HCT116 (cell line): ENCODE measurements at regions not wholly inside any gene's neighbourhood (a gene's known extent, or its start where the extent isn't known, plus 50 kb on each side); places are given as distances from the start of the nearest gene placed in this dataset.

Experiments
- ELF1 ChIP-seq: IDR thresholded peaks from 2 replicates; pipeline ENCODE4 v1.6.1; 2012; ENCODE audit warnings: low read depth, borderline replicate concordance
- FOSL1 ChIP-seq: IDR thresholded peaks from 2 replicates; pipeline ENCODE4 v1.6.1; 2012; ENCODE audit warnings: low read depth
- POLR2A ChIP-seq: IDR thresholded peaks from 2 replicates; pipeline ENCODE4 v1.7.0; 2011; ENCODE audit warnings: borderline replicate concordance; ENCODE audit not compliant: insufficient read depth, insufficient read length; ENCODE audit errors: extremely low read depth
- YY1 ChIP-seq: IDR thresholded peaks from 2 replicates; pipeline ENCODE4 v1.6.1; 2011; ENCODE audit warnings: low read length, low read depth, moderate library complexity, mild to moderate bottlenecking; ENCODE audit not compliant: insufficient replicate concordance; ENCODE audit errors: extremely low read depth
- TF ChIP-seq, protein P1 (sequence below), 3 experiments: fragments of 200-600 bp in 1 of 3; sonication (generic) in 1 of 3; IDR thresholded peaks in 2 of 3; conservative IDR thresholded peaks in 1 of 3; 2 replicates each; pipeline ENCODE4 v1.5.1; 2012 to 2017; ENCODE audit warnings: low read depth in 2 of 3, low read length in 2 of 3, antibody characterized with exemption in 1 of 3, borderline replicate concordance in 1 of 3, control low read depth in 1 of 3, mild to moderate bottlenecking in 1 of 3, mixed read lengths in 1 of 3, mixed run types in 1 of 3, moderate library complexity in 1 of 3; ENCODE audit not compliant: insufficient read depth in 1 of 3
- TF ChIP-seq, protein P2 (sequence below): IDR thresholded peaks from 2 replicates; pipeline ENCODE4 v1.6.1; 2012

- TF ChIP-seq ELF1 (no peak), POLR2A (no peak), FOSL1 (no peak), YY1 (no peak)
- TF ChIP-seq, protein P1, sequence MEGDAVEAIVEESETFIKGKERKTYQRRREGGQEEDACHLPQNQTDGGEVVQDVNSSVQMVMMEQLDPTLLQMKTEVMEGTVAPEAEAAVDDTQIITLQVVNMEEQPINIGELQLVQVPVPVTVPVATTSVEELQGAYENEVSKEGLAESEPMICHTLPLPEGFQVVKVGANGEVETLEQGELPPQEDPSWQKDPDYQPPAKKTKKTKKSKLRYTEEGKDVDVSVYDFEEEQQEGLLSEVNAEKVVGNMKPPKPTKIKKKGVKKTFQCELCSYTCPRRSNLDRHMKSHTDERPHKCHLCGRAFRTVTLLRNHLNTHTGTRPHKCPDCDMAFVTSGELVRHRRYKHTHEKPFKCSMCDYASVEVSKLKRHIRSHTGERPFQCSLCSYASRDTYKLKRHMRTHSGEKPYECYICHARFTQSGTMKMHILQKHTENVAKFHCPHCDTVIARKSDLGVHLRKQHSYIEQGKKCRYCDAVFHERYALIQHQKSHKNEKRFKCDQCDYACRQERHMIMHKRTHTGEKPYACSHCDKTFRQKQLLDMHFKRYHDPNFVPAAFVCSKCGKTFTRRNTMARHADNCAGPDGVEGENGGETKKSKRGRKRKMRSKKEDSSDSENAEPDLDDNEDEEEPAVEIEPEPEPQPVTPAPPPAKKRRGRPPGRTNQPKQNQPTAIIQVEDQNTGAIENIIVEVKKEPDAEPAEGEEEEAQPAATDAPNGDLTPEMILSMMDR (IDR thresholded peaks at IDR 0.05 in 2 of 3, conservative IDR thresholded peaks at IDR 0.05 in 1 of 3; ENCODE audit: borderline replicate concordance in 1 of 3, insufficient read depth in 1 of 3, low read depth in 2 of 3, low read length in 2 of 3): no peak
- TF ChIP-seq, protein P2, sequence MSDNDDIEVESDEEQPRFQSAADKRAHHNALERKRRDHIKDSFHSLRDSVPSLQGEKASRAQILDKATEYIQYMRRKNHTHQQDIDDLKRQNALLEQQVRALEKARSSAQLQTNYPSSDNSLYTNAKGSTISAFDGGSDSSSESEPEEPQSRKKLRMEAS: no peak
Observed at GRCh38 chr4:14157262-14157661, 529.7 kb upstream of the BOD1L1 start.
